GM21367 (cell line): ENCODE measurements at regions not wholly inside any gene's neighbourhood (a gene's known extent, or its start where the extent isn't known, plus 50 kb on each side); places are given as distances from the start of the nearest gene placed in this dataset.

Experiments
- ATAC-seq: cut with Tn5 transposase; IDR thresholded peaks from one replicate; pipeline ENCODE4 v1.9.1; 2021; ENCODE audit not compliant: unreplicated experiment

DNA sequence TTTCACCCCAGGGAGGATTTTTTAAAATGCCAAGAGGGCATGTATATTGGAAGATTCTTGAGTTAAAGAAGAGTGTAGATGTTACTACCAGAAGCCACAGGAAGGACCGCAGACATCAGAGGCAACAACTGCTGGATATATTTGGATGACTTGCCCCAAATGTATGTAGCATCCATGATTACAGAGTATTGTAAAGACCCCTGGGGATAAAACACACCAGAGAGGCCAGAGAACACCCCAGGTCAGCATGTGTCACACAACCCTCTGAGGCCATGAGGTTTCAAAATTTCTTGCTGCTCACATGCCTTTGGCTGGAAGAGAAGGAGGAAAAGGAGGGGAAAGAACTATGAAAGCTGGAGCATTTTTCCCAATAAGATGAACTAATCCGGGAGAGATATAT is 108.0 kb upstream of the LSM8 start:
- no peak for ATAC-seq

DNA sequence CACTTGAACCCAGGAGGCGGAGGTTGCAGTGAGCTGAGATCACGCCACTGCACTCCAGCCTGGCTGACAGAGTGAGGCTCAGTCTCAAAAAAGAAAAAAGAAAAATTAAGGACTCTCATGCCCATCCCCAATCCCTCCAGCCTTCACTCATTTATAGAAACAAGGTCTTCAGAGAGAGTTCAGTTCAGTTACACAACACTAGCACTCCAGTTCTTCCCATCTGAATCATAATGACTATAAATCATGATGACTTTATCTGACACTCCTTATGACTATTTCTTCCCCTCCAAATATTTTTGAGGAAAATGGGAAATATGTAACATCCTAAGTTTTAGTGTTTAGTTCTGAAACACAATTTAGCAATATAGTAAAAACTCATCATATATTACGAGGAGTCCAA is 107.4 kb upstream of the LSM8 start:
- ATAC-seq: no peak

- no peak for ATAC-seq
Observed at GRCh38 chr7:118078015-118078414, 105.9 kb upstream of the LSM8 start.

GRCh38 chr7:118079369-118079768 is 104.6 kb upstream of the LSM8 start:
- ATAC-seq: no peak

GRCh38 chr7:118080947-118081346 is 103.0 kb upstream of the LSM8 start:
- peak; percentile 97 for ATAC-seq

DNA sequence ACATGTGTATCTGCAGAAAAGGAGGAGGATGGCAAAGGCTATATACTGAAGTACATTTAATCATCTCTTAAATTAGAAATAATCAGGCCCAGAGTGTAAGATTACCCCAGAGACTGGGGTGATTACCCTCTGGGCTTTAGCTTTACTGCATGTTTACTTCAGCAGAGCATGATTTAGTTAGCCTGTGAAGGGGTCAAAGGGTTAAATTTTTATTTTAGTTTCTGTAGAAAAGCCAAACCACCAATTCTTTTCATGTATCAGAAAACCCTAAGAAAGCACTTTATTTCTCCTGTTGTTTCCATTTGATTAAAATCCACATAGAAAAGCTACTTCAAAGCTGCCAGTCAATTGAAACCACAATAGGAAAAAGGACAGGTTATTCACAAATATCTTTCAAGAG is 101.5 kb upstream of the LSM8 start:
- ATAC-seq: no peak

GRCh38 chr7:118085000-118085399 is 99.0 kb upstream of the LSM8 start:
- no peak for ATAC-seq

- no peak for ATAC-seq
Observed at GRCh38 chr7:118087126-118087525, 96.8 kb upstream of the LSM8 start.

GRCh38 chr7:118094044-118094443 is 89.9 kb upstream of the LSM8 start:
- no peak for ATAC-seq

GRCh38 chr7:118104812-118105441 is 79.0 kb upstream of the LSM8 start:
- ATAC-seq: no peak

DNA sequence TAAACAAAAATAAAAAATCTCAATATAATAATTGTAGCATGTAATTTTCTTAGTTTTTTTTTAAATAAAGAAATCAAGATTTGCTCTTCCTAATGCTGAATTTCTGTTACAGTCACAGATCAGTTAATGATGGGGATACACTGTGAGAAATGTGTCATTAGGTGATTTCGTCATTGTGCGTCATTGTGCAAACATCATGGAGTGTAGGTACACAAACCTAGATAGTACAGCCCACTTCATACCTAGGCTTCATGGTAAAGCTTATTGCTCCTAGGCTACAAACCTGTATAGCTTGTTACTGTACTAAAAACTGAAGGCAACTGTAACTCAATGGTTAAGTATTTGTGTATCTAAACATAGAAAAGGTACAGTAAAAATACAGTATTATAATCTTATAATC is 74.4 kb upstream of the LSM8 start:
- ATAC-seq: no peak

DNA sequence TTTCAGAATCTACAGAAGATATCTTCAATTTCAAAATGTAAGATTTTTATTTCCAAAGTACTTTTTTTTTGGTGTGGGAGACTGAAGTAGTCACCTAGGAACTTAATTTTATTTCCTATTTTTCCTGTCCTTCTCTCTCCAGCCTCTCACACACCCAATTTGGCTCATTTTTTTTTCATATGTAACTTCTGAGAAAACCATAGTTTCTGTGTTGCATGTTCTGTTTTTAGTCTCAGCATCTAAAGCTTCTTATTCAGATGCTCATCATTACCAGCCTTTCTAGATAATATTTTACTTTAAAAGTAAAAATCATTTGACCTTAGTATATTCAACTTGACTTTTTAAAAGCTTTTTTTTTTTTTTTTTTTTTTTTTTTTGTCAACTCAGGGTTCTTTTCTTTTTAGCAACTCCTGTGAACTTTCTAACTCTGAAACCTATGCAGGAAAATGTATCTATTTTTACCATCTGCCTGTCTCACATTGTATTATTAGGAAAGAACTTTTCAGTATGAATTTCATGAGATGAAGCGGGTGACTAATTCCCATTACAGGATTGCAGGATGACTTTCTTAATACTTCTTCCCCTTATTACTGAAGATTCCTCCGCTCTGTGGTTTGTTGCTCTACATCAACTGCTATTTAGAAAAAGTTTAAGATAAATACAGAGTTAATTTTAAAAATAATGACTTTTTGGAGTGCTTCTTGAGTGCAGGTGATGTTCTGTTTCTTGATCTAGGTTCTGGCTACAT is 73.6 kb upstream of the LSM8 start:
- no peak for ATAC-seq

GRCh38 chr7:118111347-118111746 is 72.6 kb upstream of the LSM8 start:
- no peak for ATAC-seq

DNA sequence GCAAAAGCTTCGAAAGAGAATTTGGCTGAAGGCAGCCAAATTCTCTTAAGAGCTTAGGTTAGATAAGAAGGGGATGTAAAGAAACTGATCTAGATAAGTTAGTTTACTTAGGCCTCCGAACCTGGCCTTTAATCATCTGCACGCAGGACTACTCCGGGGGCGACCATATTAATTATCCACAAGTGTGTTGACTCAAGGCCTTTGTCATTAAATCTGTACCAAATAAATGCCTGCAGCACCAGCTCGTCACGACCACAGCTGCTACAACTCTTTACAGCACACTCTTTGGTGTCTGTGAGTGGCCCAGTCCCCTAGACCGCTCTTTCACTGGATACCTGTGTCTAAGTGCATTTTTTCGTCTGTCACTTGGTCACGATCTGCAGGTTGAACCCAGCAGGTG is 69.8 kb upstream of the LSM8 start:
- ATAC-seq: no peak

GRCh38 chr7:118129041-118129795 is 54.7 kb upstream of the LSM8 start:
- no peak for ATAC-seq

DNA sequence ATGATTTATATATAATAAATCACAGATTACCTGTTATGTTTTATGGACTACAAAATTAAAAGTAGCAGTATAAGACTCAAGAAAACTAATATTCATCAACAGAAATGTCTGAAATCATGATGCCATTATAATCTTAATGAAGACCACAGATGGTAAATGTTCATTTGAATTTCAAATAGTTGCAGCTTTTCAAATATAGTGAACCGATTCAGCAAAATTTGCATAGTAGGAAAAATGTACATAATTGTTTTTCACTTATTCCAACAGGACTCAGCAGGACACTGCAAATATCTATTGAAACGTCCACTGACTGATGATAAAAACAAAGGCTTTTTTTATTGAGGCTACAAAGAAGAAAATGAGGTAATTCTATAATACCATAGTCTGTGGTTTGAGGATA is 51.2 kb upstream of the LSM8 start:
- ATAC-seq: no peak
